ENCODE measurements at regions not wholly inside any gene's neighbourhood (a gene's known extent, or its start where the extent isn't known, plus 50 kb on each side); places are given as distances from the start of the nearest gene placed in this dataset.

- no peak overlapping the region for H3K4me3 ChIP-seq (replicated peaks; ENCODE audit: insufficient read depth, low read length)
- no peaks in the 10 kb centered on the region for H3K27me3 ChIP-seq (ENCODE audit: insufficient read depth, poor library complexity, severe bottlenecking)
- TF ChIP-seq, protein P1, sequence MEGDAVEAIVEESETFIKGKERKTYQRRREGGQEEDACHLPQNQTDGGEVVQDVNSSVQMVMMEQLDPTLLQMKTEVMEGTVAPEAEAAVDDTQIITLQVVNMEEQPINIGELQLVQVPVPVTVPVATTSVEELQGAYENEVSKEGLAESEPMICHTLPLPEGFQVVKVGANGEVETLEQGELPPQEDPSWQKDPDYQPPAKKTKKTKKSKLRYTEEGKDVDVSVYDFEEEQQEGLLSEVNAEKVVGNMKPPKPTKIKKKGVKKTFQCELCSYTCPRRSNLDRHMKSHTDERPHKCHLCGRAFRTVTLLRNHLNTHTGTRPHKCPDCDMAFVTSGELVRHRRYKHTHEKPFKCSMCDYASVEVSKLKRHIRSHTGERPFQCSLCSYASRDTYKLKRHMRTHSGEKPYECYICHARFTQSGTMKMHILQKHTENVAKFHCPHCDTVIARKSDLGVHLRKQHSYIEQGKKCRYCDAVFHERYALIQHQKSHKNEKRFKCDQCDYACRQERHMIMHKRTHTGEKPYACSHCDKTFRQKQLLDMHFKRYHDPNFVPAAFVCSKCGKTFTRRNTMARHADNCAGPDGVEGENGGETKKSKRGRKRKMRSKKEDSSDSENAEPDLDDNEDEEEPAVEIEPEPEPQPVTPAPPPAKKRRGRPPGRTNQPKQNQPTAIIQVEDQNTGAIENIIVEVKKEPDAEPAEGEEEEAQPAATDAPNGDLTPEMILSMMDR (IDR thresholded peaks at IDR 0.05; ENCODE audit: insufficient read depth, low read length), result no peak
- peak; percentile 38; the same call in 1 of the 2 replicates for TF ChIP-seq SPI1 (IDR thresholded peaks at IDR 0.05; ENCODE audit: borderline replicate concordance, low read depth)
- TF ChIP-seq, protein P2, sequence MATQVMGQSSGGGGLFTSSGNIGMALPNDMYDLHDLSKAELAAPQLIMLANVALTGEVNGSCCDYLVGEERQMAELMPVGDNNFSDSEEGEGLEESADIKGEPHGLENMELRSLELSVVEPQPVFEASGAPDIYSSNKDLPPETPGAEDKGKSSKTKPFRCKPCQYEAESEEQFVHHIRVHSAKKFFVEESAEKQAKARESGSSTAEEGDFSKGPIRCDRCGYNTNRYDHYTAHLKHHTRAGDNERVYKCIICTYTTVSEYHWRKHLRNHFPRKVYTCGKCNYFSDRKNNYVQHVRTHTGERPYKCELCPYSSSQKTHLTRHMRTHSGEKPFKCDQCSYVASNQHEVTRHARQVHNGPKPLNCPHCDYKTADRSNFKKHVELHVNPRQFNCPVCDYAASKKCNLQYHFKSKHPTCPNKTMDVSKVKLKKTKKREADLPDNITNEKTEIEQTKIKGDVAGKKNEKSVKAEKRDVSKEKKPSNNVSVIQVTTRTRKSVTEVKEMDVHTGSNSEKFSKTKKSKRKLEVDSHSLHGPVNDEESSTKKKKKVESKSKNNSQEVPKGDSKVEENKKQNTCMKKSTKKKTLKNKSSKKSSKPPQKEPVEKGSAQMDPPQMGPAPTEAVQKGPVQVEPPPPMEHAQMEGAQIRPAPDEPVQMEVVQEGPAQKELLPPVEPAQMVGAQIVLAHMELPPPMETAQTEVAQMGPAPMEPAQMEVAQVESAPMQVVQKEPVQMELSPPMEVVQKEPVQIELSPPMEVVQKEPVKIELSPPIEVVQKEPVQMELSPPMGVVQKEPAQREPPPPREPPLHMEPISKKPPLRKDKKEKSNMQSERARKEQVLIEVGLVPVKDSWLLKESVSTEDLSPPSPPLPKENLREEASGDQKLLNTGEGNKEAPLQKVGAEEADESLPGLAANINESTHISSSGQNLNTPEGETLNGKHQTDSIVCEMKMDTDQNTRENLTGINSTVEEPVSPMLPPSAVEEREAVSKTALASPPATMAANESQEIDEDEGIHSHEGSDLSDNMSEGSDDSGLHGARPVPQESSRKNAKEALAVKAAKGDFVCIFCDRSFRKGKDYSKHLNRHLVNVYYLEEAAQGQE (IDR thresholded peaks at IDR 0.05; ENCODE audit: insufficient replicate concordance, low read depth), result no peak
- TF ChIP-seq POLR2AphosphoS5 (IDR thresholded peaks at IDR 0.05; ENCODE audit: low read depth), result no peak
- no peak overlapping the region for H3K27ac ChIP-seq (replicated peaks)
- peak in 1 of 2 experiments; percentile 35 for DNase-seq (ENCODE audit: low read depth in 1 of 2, low spot score in 1 of 2)
Measured at GRCh38 chr5:158383486-158383885, 524.5 kb upstream of the CLINT1 start.

GRCh38 chr5:158382473-158382872 lies 523.5 kb upstream of the CLINT1 start:
- Histone ChIP-seq H3K4me3 (replicated peaks; ENCODE audit: insufficient read depth, low read length) (no peak overlapping the region), H3K27ac (replicated peaks) (no peak overlapping the region), H3K27me3 (ENCODE audit: insufficient read depth, poor library complexity, severe bottlenecking) (no peaks in the 10 kb centered on the region)
- peak; percentile 85 to 94 for DNase-seq (ENCODE audit: low read depth in 1 of 2, low spot score in 1 of 2)
- TF ChIP-seq, protein P2 (IDR thresholded peaks at IDR 0.05; ENCODE audit: insufficient replicate concordance, low read depth), result peak; percentile 44
- no peak for TF ChIP-seq SPI1 (IDR thresholded peaks at IDR 0.05; ENCODE audit: borderline replicate concordance, low read depth)
- TF ChIP-seq, protein P1 (IDR thresholded peaks at IDR 0.05; ENCODE audit: insufficient read depth, low read length), result no peak
- TF ChIP-seq POLR2AphosphoS5 (IDR thresholded peaks at IDR 0.05; ENCODE audit: low read depth), result 0 out of 2 replicates have a peak, but pooled peaks have one; percentile 18
- no peak for TF ChIP-seq GABPA (IDR thresholded peaks at IDR 0.05; ENCODE audit: low read depth)

DNA sequence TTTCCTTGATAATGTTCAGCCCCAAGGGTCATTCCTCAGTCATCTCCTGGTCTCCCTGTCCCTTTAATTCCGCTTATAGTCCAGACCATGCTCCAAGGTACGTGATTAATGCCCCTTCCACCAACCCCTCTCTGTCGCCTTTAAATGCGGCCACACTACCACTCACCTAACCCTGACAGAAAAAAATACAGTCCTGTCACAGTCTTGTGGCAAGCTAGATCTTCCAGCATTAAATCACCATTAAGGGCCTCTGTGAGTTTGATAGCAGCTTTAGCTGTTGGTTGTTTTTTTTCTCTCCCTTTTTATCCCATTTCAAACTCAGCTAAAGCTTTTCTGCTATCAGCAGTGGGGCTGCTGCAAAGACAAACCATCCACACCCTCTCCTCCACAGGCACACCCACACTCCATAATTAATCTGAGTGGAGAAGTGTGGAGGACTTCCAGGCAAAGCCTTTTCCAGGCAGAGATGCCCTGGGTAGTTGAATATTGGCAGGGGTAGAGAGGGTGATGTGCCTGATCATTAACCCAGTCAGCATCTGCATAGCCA lies 522.7 kb upstream of the CLINT1 start:
- Histone ChIP-seq H3K27me3 (ENCODE audit: insufficient read depth, poor library complexity, severe bottlenecking) (no peaks in the 10 kb centered on the region), H3K4me3 (replicated peaks; ENCODE audit: insufficient read depth, low read length) (no peak overlapping the region), H3K27ac (replicated peaks) (no peak overlapping the region)
- no peak for DNase-seq (ENCODE audit: low read depth in 1 of 2, low spot score in 1 of 2)
- TF ChIP-seq, protein P1 (IDR thresholded peaks at IDR 0.05; ENCODE audit: insufficient read depth, low read length), result no peak
- TF ChIP-seq POLR2AphosphoS5 (IDR thresholded peaks at IDR 0.05; ENCODE audit: low read depth) (no peak), GABPA (IDR thresholded peaks at IDR 0.05; ENCODE audit: low read depth) (no peak), SPI1 (IDR thresholded peaks at IDR 0.05; ENCODE audit: borderline replicate concordance, low read depth) (no peak)
- TF ChIP-seq, protein P2 (IDR thresholded peaks at IDR 0.05; ENCODE audit: insufficient replicate concordance, low read depth), result no peak

Data from HL-60 (cell line).